ENCODE measurements at regions not wholly inside any gene's neighbourhood (a gene's known extent, or its start where the extent isn't known, plus 50 kb on each side); places are given as distances from the start of the nearest gene placed in this dataset.
"Not testable (repeated sequence)": the region's sequence is repeated elsewhere in the genome, so short reads cannot be mapped to it uniquely, and the experiment has no call there.

- no peak for DNase-seq (ENCODE audit: low read depth)
Measured at GRCh38 chr6:15927531-15928225, 201.2 kb upstream of the MYLIP start.

- DNase-seq (ENCODE audit: low read depth) = no peak
Measured at GRCh38 chr6:15926256-15926655, 202.6 kb upstream of the MYLIP start.

GRCh38 chr6:15924893-15925292, 204.0 kb upstream of the MYLIP start:
- no peak for DNase-seq (ENCODE audit: low read depth)

GRCh38 chr6:15922510-15923250, 206.2 kb upstream of the MYLIP start:
- peak; percentile 22 for DNase-seq (ENCODE audit: low read depth)

- DNase-seq (ENCODE audit: low read depth) = no peak
Measured at GRCh38 chr6:15921243-15921642, 207.6 kb upstream of the MYLIP start.

- DNase-seq (ENCODE audit: low read depth) = no peak
Measured at GRCh38 chr6:15916581-15916980, 212.3 kb upstream of the MYLIP start.

GRCh38 chr6:15915508-15916178, 213.2 kb upstream of the MYLIP start:
- DNase-seq (ENCODE audit: low read depth) = no peak

- DNase-seq (ENCODE audit: low read depth) = no peak
Measured at GRCh38 chr6:15914553-15914952, 214.3 kb upstream of the MYLIP start.

GRCh38 chr6:15913573-15913972, 215.3 kb upstream of the MYLIP start:
- DNase-seq (ENCODE audit: low read depth) = no peak

GRCh38 chr6:15912505-15913400, 216.1 kb upstream of the MYLIP start:
- no peak for DNase-seq (ENCODE audit: low read depth)

- no peak for DNase-seq (ENCODE audit: low read depth)
Measured at GRCh38 chr6:15911753-15912504, 217.0 kb upstream of the MYLIP start.

GRCh38 chr6:15909290-15910070, 219.4 kb upstream of the MYLIP start:
- no peak for DNase-seq (ENCODE audit: low read depth)

GRCh38 chr6:15908871-15909270, 220.0 kb upstream of the MYLIP start:
- no peak for DNase-seq (ENCODE audit: low read depth)

GRCh38 chr6:15907914-15908518, 220.9 kb upstream of the MYLIP start:
- no peak for DNase-seq (ENCODE audit: low read depth)

- DNase-seq (ENCODE audit: low read depth) = not testable (repeated sequence)
Measured at GRCh38 chr6:15907220-15907913, 221.5 kb upstream of the MYLIP start.

GRCh38 chr6:15906420-15907016, 222.4 kb upstream of the MYLIP start:
- no peak for DNase-seq (ENCODE audit: low read depth)

- DNase-seq (ENCODE audit: low read depth) = peak; percentile 48
Measured at GRCh38 chr6:15905488-15906419, 223.1 kb upstream of the MYLIP start.
